ENCODE measurements at regions not wholly inside any gene's neighbourhood (a gene's known extent, or its start where the extent isn't known, plus 50 kb on each side); places are given as distances from the start of the nearest gene placed in this dataset.

GRCh38 chr20:54706581-54706980 is 231.2 kb downstream of the DOK5 start:
- TF ChIP-seq, protein P1, sequence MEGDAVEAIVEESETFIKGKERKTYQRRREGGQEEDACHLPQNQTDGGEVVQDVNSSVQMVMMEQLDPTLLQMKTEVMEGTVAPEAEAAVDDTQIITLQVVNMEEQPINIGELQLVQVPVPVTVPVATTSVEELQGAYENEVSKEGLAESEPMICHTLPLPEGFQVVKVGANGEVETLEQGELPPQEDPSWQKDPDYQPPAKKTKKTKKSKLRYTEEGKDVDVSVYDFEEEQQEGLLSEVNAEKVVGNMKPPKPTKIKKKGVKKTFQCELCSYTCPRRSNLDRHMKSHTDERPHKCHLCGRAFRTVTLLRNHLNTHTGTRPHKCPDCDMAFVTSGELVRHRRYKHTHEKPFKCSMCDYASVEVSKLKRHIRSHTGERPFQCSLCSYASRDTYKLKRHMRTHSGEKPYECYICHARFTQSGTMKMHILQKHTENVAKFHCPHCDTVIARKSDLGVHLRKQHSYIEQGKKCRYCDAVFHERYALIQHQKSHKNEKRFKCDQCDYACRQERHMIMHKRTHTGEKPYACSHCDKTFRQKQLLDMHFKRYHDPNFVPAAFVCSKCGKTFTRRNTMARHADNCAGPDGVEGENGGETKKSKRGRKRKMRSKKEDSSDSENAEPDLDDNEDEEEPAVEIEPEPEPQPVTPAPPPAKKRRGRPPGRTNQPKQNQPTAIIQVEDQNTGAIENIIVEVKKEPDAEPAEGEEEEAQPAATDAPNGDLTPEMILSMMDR (IDR thresholded peaks at IDR 0.05): no peak
- TF ChIP-seq EP300 (IDR thresholded peaks at IDR 0.05): no peak
